ENCODE measurements at regions not wholly inside any gene's neighbourhood (a gene's known extent, or its start where the extent isn't known, plus 50 kb on each side); places are given as distances from the start of the nearest gene placed in this dataset.

GRCh38 chr5:58019614-58020013, 440.3 kb downstream of the PLK2 start:
- DNase-seq, result peak; percentile 57 to 70
- H3K27ac ChIP-seq, result peak overlapping the region in 8 of 10 donors; percentile 17 to 67 (median 56)
- intact Hi-C loops (cut with DNase I), result loop anchor here in 1 of 10 donors (10.0 kb wide), 1 partner anchor 435 kb away; no protein-coding TSS in a partner anchor
- TF ChIP-seq CTCF (IDR thresholded peaks at IDR 0.05), result no peak
- no peaks in the 10 kb centered on the region for H3K9me3 ChIP-seq
- H3K27me3 ChIP-seq, result no peaks in the 10 kb centered on the region
- peaks cover 0 to 46% (median 28%) of the 10 kb centered on the region in 9 donors for H3K4me1 ChIP-seq
- peak; percentile 85 to 97 (median 92) for ATAC-seq
- WGBS, 2 donors, result 5 to 14% methylated on average over 3 of the region's 3 CpGs
- no peaks in the 10 kb centered on the region for H3K36me3 ChIP-seq
- H3K4me3 ChIP-seq, result no peak overlapping the region

DNA sequence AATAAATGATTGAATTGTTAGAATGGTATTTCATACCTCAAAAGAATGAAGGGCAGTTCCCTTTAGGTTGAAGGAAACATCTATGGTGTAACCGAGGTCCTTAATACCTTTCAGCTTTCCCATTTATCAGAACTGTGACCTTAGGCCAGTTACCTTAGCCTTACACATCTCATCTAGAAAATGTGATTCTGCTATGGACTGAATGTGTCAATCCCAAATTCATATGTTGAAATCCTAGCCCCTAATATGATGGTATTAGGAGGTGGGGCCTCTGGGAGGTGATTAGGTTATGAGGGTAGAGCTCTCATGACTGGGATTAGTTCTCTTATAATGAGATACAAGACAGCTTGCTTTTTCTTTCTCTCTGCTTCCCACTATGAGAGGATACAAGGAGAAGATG, 441.9 kb downstream of the PLK2 start:
- intact Hi-C loops (cut with DNase I), result loop anchor here in 1 of 10 donors (10.0 kb wide), 1 partner anchor 437 kb away; no protein-coding TSS in a partner anchor
- Histone ChIP-seq H3K27me3 (no peaks in the 10 kb centered on the region), H3K27ac (no peak overlapping the region), H3K36me3 (no peaks in the 10 kb centered on the region), H3K9me3 (no peaks in the 10 kb centered on the region), H3K4me1 (peaks cover 0 to 46% (median 28%) of the 10 kb centered on the region in 9 donors), H3K4me3 (no peak overlapping the region)
- no peak for TF ChIP-seq CTCF (IDR thresholded peaks at IDR 0.05)
- DNase-seq (no peak), ATAC-seq (no peak)
- WGBS, 2 donors, result 94 to 96% methylated on average over 1 of the region's 1 CpG

DNA sequence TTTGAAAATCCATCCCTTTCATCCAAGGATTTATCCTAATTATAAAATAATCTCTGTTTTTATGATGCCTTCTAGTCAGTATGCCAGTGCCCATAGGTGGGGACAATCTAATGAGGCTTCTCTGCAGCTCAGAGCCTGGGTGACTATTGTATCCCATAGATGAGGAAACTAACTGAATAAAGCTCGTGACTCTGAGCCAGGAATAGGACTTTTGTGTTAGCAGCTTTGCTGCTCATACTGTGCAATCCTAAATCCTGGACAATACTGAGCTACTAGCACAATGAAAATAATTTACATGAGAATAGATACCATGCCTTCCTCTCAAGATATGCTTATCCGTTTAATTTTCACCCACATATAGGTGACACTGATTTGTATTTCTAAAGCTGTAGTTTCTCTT, 443.0 kb downstream of the PLK2 start:
- WGBS, 2 donors, result 76 to 77% methylated on average over 2 of the region's 2 CpGs
- intact Hi-C loops (cut with DNase I), result loop anchor here in 1 of 10 donors (10.0 kb wide), 1 partner anchor 438 kb away; no protein-coding TSS in a partner anchor
- ATAC-seq, result no peak

GRCh38 chr5:58016358-58016757, 443.5 kb downstream of the PLK2 start:
- Histone ChIP-seq H3K4me1 (peaks cover 0 to 33% (median 23%) of the 10 kb centered on the region in 9 donors), H3K27ac (no peak overlapping the region), H3K9me3 (no peaks in the 10 kb centered on the region), H3K4me3 (no peak overlapping the region), H3K27me3 (no peaks in the 10 kb centered on the region), H3K36me3 (no peaks in the 10 kb centered on the region)
- no peak for ATAC-seq
- no peak for TF ChIP-seq CTCF (IDR thresholded peaks at IDR 0.05)
- DNase-seq, result no peak
- 76 to 90% methylated on average over 6 of the region's 6 CpGs for WGBS, 2 donors
- intact Hi-C loops (cut with DNase I), result loop anchor here in 1 of 10 donors (10.0 kb wide), 1 partner anchor 438 kb away; no protein-coding TSS in a partner anchor

More for the DNA sequence above, 443.0 kb downstream of the PLK2 start:
- Histone ChIP-seq H3K27ac (no peak overlapping the region), H3K4me1 (peaks cover 0 to 38% (median 26%) of the 10 kb centered on the region in 9 donors), H3K9me3 (no peaks in the 10 kb centered on the region), H3K4me3 (no peak overlapping the region), H3K36me3 (no peaks in the 10 kb centered on the region), H3K27me3 (no peaks in the 10 kb centered on the region)
- DNase-seq, result no peak
- TF ChIP-seq CTCF (IDR thresholded peaks at IDR 0.05), result no peak
